K562 (cell line): ENCODE measurements at regions not wholly inside any gene's neighbourhood (a gene's known extent, or its start where the extent isn't known, plus 50 kb on each side); places are given as distances from the start of the nearest gene placed in this dataset.

ENCODE experiments used
- KDM5B ChIP-seq: fragments of 200-600 bp; sonication (generic); IDR thresholded peaks from 2 replicates; pipeline ENCODE4 v1.6.1; 2012; ENCODE audit warnings: low read depth, mild to moderate bottlenecking, moderate library complexity, low read length, control low read depth, inconsistent platforms; ENCODE audit not compliant: insufficient replicate concordance
- SREBF2 ChIP-seq: sonication (generic); formaldehyde crosslinking; IDR thresholded peaks from 2 replicates; pipeline ENCODE4 v1.4.0; 2020; ENCODE audit warnings: mild to moderate bottlenecking, missing genetic modification reagents
- USF1 ChIP-seq: sonication (generic); formaldehyde crosslinking; IDR thresholded peaks from 2 replicates; pipeline ENCODE4 v1.9.0; 2022; ENCODE audit warnings: mild to moderate bottlenecking, missing genetic modification reagents
- ZNF282 ChIP-seq: sonication (generic); formaldehyde crosslinking; IDR thresholded peaks from 2 replicates; pipeline ENCODE4 v1.8.1; 2023; ENCODE audit warnings: missing genetic modification reagents
- TF ChIP-seq, protein P1 (sequence below), 2 experiments: fragments of 450-650 bp; formaldehyde crosslinking in 1 of 2; IDR thresholded peaks; 2 replicates each; pipeline versions ENCODE4 v1.4.0 to v1.6.1; 2014 to 2020; ENCODE audit warnings: mild to moderate bottlenecking in 2 of 2, borderline replicate concordance in 1 of 2, low read depth in 1 of 2

GRCh38 chr12:92452763-92453162 lies 250.0 kb upstream of the PLEKHG7 start (continued):
- TF ChIP-seq, protein P1, sequence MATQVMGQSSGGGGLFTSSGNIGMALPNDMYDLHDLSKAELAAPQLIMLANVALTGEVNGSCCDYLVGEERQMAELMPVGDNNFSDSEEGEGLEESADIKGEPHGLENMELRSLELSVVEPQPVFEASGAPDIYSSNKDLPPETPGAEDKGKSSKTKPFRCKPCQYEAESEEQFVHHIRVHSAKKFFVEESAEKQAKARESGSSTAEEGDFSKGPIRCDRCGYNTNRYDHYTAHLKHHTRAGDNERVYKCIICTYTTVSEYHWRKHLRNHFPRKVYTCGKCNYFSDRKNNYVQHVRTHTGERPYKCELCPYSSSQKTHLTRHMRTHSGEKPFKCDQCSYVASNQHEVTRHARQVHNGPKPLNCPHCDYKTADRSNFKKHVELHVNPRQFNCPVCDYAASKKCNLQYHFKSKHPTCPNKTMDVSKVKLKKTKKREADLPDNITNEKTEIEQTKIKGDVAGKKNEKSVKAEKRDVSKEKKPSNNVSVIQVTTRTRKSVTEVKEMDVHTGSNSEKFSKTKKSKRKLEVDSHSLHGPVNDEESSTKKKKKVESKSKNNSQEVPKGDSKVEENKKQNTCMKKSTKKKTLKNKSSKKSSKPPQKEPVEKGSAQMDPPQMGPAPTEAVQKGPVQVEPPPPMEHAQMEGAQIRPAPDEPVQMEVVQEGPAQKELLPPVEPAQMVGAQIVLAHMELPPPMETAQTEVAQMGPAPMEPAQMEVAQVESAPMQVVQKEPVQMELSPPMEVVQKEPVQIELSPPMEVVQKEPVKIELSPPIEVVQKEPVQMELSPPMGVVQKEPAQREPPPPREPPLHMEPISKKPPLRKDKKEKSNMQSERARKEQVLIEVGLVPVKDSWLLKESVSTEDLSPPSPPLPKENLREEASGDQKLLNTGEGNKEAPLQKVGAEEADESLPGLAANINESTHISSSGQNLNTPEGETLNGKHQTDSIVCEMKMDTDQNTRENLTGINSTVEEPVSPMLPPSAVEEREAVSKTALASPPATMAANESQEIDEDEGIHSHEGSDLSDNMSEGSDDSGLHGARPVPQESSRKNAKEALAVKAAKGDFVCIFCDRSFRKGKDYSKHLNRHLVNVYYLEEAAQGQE (IDR thresholded peaks at IDR 0.05; ENCODE audit: borderline replicate concordance) = no peak
- TF ChIP-seq, protein P1 (CRISPR knock-in tag; IDR thresholded peaks at IDR 0.05; ENCODE audit: low read depth) = no peak
- TF ChIP-seq KDM5B (no peak), ZNF282 (CRISPR knock-in tag) (no peak), SREBF2 (no peak), USF1 (CRISPR knock-in tag) (no peak)
